Bronchial epithelial cell (primary cell): ENCODE measurements at regions not wholly inside any gene's neighbourhood (a gene's known extent, or its start where the extent isn't known, plus 50 kb on each side); places are given as distances from the start of the nearest gene placed in this dataset.

Experiments
- DNase-seq: peaks from one replicate; pipeline ENCODE4 v3.0.0-alpha.2; 2010; ENCODE audit warnings: low read depth
- FAIRE-seq: peaks from 2 replicates; lab custom pipeline; 2011; peaks lifted over from hg19 to GRCh38; lab: Jason Lieb, UNC
- H3K27me3 ChIP-seq: 2 replicates; pipeline ENCODE4 v1.5.1; 2011; ENCODE audit warnings: low read length; ENCODE audit not compliant: control insufficient read depth, insufficient read depth
- H3K36me3 ChIP-seq: 2 replicates; pipeline ENCODE4 v1.5.1; 2011; ENCODE audit warnings: low read length; ENCODE audit not compliant: control insufficient read depth, insufficient read depth
- H3K4me3 ChIP-seq: 2 replicates; pipeline ENCODE4 v1.5.1; 2011; ENCODE audit warnings: mild to moderate bottlenecking, low read depth, low read length, control low read depth
- TF ChIP-seq, protein P1 (sequence below): IDR thresholded peaks from 2 replicates; pipeline ENCODE4 v1.5.1; 2011; ENCODE audit warnings: mild to moderate bottlenecking, moderate library complexity, low read length, control low read depth, inconsistent platforms; ENCODE audit not compliant: insufficient read depth, severe bottlenecking

DNA sequence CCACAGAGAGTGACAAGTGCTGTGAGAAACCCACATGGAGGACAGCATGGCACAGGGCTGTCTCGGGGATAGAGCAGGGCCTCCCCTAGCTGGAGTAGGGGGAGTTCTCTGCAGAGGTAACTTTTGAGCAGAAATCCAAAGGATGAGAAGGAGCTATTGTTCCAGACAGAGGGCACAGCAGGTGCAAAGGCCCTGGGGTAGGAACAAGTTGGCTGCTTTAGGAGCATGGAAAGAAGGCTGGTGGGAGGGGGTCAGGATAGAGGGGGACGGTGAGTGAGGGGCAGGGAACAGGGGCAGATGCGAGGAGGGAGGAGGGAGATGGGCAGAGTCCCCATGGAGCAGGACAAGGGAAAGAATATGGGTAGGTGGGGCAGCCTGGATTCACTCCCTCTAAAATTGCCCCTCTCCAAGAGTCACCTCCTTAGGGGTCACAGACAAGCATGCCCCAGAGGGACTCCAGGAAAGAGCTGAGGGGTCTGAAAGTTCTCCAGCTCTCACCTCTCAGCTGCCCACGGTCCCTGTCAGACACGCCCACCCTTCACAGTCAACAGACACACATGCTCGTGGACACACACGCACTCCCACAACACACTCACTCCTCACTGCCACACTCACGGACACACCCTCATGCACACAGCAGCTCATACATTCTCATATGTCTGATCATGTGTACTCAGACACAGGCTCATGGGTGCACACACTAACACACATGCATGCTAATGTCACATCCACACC lies 110.7 kb downstream of the LITAF start:
- FAIRE-seq (no peak), DNase-seq (no peak)
- TF ChIP-seq, protein P1, sequence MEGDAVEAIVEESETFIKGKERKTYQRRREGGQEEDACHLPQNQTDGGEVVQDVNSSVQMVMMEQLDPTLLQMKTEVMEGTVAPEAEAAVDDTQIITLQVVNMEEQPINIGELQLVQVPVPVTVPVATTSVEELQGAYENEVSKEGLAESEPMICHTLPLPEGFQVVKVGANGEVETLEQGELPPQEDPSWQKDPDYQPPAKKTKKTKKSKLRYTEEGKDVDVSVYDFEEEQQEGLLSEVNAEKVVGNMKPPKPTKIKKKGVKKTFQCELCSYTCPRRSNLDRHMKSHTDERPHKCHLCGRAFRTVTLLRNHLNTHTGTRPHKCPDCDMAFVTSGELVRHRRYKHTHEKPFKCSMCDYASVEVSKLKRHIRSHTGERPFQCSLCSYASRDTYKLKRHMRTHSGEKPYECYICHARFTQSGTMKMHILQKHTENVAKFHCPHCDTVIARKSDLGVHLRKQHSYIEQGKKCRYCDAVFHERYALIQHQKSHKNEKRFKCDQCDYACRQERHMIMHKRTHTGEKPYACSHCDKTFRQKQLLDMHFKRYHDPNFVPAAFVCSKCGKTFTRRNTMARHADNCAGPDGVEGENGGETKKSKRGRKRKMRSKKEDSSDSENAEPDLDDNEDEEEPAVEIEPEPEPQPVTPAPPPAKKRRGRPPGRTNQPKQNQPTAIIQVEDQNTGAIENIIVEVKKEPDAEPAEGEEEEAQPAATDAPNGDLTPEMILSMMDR: no peak
- H3K4me3 ChIP-seq: no peak overlapping the region
- H3K27me3 ChIP-seq: no peaks in the 10 kb centered on the region
- H3K36me3 ChIP-seq: no peaks in the 10 kb centered on the region

DNA sequence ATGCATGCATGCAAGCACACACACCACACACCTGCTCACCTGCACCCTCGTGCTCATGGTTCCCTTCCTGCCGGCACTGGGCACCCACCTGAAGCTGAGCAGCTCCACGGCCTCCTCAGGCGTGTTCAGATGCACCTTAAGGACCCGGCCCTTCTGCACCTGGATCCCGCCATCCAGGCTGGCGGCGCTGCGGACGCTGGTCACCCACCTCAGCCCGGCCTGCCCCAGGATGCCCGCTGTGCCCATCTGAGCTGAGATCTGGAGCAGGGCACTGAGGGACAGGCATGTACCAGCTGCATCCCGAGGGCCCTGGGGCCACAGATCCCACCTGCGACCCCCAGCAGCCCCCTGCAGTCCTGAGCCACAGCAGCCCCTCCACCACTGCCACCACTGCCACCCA lies 110.0 kb downstream of the LITAF start:
- no peak for FAIRE-seq
- TF ChIP-seq, protein P1: no peak

DNA sequence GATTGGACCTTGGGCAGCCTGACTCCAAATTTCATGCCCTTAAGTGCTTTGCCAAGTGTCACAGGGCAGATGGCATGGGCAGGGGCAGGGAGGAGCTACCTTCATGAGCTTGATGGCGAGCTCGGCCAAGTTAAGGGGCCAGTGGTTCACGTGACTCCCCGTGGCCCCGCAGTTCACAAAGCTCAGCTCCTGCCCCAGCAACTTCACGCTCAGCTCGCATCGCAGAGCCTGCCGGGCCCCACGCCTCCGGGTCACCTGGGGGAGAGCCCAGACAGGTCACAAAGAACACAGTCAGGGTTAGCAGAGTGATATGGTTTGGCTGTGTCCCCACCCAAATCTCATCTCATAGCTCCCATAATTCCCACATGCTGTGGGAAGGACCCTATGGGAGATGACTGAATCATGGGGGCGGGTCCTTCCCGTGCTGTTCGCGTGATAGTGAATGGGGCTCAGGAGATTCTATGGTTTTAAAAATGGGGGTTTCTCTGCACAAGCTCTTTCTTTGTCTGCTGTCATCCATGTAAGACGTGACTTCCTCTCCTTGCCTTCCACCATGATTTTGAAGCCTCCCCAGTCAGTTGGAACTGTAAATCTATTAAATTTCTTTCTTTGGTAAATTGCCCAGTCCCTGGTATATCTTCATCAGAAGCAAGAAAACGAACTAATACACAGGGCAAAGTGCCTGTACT lies 108.1 kb downstream of the LITAF start:
- H3K27me3 ChIP-seq: no peaks in the 10 kb centered on the region
- no peak overlapping the region for H3K4me3 ChIP-seq
- TF ChIP-seq, protein P1: no peak
- H3K36me3 ChIP-seq: no peaks in the 10 kb centered on the region
- DNase-seq: no peak
- no peak for FAIRE-seq

More for the DNA sequence above, 110.0 kb downstream of the LITAF start:
- Histone ChIP-seq H3K27me3 (no peaks in the 10 kb centered on the region), H3K4me3 (no peak overlapping the region), H3K36me3 (no peaks in the 10 kb centered on the region)
- DNase-seq: no peak

DNA sequence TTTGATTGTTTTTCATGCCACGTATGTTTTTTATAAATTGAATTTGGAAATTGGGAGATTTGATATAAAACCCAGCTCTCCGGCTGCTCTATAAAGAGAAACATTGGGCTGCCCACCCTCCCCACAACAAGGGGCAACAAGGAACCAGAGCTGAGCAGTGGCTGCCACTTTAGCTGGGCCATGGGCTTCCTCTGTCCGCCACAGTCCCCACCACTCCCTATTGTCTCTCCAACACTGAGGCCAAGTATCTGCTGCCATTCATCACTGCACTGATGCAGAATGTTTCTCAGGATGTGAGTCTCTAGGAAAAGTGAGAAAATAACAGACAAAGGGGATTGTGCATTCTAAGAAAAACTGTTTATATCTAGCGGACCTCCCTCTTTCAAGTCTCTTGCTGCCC lies 106.8 kb downstream of the LITAF start:
- no peak for FAIRE-seq
- TF ChIP-seq, protein P1: no peak
- DNase-seq: no peak
- Histone ChIP-seq H3K36me3 (no peaks in the 10 kb centered on the region), H3K27me3 (no peaks in the 10 kb centered on the region), H3K4me3 (no peak overlapping the region)

DNA sequence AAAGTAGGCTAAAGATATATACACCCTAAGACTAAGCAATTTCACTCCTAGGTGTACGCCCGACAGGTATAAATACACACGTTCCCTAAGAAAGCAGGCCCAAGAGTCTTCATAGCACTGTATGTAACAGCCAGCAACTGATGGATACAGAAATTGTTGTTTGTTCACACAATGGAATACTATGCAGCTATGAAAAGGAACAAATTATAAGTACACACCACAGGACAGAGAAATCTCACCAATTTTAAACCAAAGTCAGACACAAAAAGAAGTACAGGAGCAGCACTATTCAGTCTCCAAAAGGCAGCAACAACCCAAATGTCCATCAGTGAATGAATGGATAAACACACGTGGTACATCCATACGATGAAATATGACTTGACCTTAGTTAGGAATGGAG lies 106.1 kb downstream of the LITAF start:
- TF ChIP-seq, protein P1: no peak
- Histone ChIP-seq H3K4me3 (no peak overlapping the region), H3K27me3 (no peaks in the 10 kb centered on the region), H3K36me3 (no peaks in the 10 kb centered on the region)
- FAIRE-seq (no peak), DNase-seq (no peak)

DNA sequence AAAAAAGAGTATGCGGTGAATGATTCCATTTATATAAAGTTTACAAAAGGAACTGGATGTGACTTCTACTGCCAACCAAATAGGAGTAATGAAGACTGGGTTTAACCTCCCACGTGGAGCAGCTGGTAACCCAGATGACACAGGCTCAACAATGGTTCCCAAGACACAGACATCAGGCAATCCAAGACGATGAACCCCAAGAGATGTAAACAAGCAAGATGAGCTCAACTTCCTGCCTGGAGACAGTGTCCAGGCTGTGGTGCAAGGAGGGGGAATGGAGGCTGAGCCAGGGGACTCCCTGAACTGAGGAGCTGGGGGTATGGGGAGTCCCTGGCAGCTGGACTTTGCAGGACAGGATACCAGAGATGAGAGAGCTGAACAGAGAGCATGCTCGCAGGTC lies 104.7 kb downstream of the LITAF start:
- Histone ChIP-seq H3K27me3 (no peaks in the 10 kb centered on the region), H3K4me3 (no peak overlapping the region), H3K36me3 (no peaks in the 10 kb centered on the region)
- FAIRE-seq: no peak
- TF ChIP-seq, protein P1: no peak
- no peak for DNase-seq
